ENCODE measurements at regions not wholly inside any gene's neighbourhood (a gene's known extent, or its start where the extent isn't known, plus 50 kb on each side); places are given as distances from the start of the nearest gene placed in this dataset.
"Not testable (repeated sequence)": the region's sequence is repeated elsewhere in the genome, so short reads cannot be mapped to it uniquely, and the experiment has no call there.

DNA sequence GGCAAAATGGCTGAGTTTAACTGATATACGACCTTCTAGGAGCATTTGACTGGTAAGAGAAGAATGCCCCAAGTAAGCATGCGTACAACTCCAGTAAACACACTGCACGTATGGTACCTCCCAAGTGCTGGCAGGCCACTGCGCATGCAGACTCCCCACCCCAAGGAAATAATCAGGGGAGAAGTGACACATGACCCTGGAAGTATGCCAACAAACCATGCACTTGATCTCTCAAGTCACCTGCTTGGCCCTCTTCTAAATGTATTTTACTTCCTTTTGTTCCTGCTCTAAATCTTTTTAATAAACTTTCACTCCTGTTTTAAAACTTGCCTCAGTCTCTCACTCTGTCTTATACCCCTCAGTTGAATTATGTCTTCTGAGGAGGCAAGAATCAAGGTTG is 129.8 kb upstream of the COL5A2 start:
- TF ChIP-seq, protein P1, sequence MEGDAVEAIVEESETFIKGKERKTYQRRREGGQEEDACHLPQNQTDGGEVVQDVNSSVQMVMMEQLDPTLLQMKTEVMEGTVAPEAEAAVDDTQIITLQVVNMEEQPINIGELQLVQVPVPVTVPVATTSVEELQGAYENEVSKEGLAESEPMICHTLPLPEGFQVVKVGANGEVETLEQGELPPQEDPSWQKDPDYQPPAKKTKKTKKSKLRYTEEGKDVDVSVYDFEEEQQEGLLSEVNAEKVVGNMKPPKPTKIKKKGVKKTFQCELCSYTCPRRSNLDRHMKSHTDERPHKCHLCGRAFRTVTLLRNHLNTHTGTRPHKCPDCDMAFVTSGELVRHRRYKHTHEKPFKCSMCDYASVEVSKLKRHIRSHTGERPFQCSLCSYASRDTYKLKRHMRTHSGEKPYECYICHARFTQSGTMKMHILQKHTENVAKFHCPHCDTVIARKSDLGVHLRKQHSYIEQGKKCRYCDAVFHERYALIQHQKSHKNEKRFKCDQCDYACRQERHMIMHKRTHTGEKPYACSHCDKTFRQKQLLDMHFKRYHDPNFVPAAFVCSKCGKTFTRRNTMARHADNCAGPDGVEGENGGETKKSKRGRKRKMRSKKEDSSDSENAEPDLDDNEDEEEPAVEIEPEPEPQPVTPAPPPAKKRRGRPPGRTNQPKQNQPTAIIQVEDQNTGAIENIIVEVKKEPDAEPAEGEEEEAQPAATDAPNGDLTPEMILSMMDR (IDR thresholded peaks at IDR 0.05), result no peak
- no peak for ATAC-seq
- Histone ChIP-seq H3K27me3 (ENCODE audit: insufficient read depth in 3 of 3, low read length in 2 of 3) (no peaks in the 10 kb centered on the region), H3K9me3 (no peaks in the 10 kb centered on the region), H3K4me1 (no peaks in the 10 kb centered on the region), H3K36me3 (ENCODE audit: insufficient read depth in 1 of 2, low read depth in 1 of 2) (no peaks in the 10 kb centered on the region), H3K4me3 (no peak overlapping the region), H3K27ac (no peak overlapping the region)
- intact Hi-C loops (cut with DNase I), result no loop called here
- 80 to 87% (median 85%) methylated on average over 4 of the region's 4 CpGs for WGBS, 3 donors
- no peak for DNase-seq

DNA sequence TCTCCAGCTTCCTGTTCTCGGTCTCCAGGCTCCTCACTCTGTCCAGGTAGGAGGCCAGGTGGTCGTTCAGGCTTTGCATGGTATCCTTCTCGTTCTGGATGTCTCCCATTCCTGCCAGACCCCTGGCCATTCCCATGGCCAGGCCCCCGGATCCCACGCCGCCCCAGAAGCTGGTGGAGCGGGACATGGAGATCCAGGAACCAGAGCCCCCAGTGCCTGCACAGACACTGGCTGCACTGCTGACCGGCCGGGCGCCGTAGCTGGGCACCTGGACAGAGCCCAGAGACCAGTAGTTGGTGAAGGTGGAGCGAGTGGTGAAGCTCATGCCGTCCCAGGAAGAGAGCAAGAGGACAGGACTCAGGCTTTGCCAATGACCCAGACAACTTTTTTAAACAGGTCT is 129.1 kb upstream of the WDR75 start:
- TF ChIP-seq, protein P1 (IDR thresholded peaks at IDR 0.05), result no peak
- Histone ChIP-seq H3K4me3 (no peak overlapping the region), H3K4me1 (no peaks in the 10 kb centered on the region), H3K27ac (no peak overlapping the region), H3K36me3 (ENCODE audit: insufficient read depth in 1 of 2, low read depth in 1 of 2) (no peaks in the 10 kb centered on the region), H3K27me3 (ENCODE audit: insufficient read depth in 3 of 3, low read length in 2 of 3) (no peaks in the 10 kb centered on the region), H3K9me3 (peaks cover 3% of the 10 kb centered on the region)
- intact Hi-C loops (cut with DNase I), result no loop called here
- WGBS, 3 donors, result 95 to 98% (median 96%) methylated on average over 13 of the region's 13 CpGs
- ATAC-seq (no peak), DNase-seq (no peak)

DNA sequence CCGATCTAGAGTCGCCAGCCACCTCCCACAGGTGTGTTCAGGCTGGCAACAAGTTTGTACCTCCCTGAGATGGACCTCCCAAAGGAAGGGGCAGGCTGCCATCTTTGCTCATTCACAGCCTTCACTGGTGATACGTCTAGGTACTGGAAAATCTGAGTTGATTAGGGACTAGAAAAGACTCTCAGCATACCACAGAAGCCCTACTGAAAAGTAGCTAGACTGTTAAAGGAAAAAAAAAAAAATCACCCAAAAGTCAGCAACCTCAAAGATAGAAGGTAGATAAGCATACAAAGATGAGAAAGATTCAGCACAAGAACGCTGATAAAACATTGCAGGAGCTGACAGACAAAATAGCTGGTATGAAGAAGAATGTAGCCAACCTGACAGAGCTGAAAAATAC is 128.6 kb upstream of the WDR75 start:
- Histone ChIP-seq H3K9me3 (peaks cover 3% of the 10 kb centered on the region), H3K4me1 (no peaks in the 10 kb centered on the region), H3K27me3 (ENCODE audit: insufficient read depth in 3 of 3, low read length in 2 of 3) (no peaks in the 10 kb centered on the region), H3K4me3 (no peak overlapping the region), H3K36me3 (ENCODE audit: insufficient read depth in 1 of 2, low read depth in 1 of 2) (no peaks in the 10 kb centered on the region), H3K27ac (no peak overlapping the region)
- intact Hi-C loops (cut with DNase I), result no loop called here
- WGBS, 3 donors, result 84 to 91% (median 90%) methylated on average over 4 of the region's 4 CpGs
- no peak for ATAC-seq
- DNase-seq, result no peak
- TF ChIP-seq, protein P1 (IDR thresholded peaks at IDR 0.05), result no peak

DNA sequence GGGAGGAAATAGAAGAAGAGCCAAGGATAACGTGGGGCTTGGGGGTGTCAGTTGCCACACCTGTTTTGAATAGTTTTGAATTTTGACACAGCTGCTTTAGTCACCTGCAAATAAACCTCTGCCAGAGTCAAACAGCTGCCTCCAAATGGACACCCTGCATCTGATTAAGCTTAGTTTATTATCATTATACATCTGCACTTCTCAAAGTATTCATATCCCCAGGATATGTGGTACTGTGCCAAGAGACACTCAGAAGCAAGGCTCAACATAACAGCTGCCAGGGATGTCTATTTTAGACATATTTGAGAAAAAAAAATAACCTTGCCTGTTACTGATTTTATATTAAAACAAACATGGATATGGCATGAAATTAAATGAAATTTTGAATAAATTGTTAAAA is 122.5 kb upstream of the WDR75 start:
- intact Hi-C loops (cut with DNase I), result no loop called here
- WGBS, 3 donors, result 15 to 28% (median 21%) methylated on average over 1 of the region's 1 CpG
- H3K4me1 ChIP-seq, result no peaks in the 10 kb centered on the region
- TF ChIP-seq, protein P1 (IDR thresholded peaks at IDR 0.05), result no peak
- no peak for DNase-seq
- no peak for ATAC-seq
- no peaks in the 10 kb centered on the region for H3K36me3 ChIP-seq (ENCODE audit: insufficient read depth in 1 of 2, low read depth in 1 of 2)
- H3K27me3 ChIP-seq (ENCODE audit: insufficient read depth in 3 of 3, low read length in 2 of 3), result no peaks in the 10 kb centered on the region
- H3K9me3 ChIP-seq, result peaks cover 3% of the 10 kb centered on the region
- H3K27ac ChIP-seq, result no peak overlapping the region
- H3K4me3 ChIP-seq, result no peak overlapping the region

DNA sequence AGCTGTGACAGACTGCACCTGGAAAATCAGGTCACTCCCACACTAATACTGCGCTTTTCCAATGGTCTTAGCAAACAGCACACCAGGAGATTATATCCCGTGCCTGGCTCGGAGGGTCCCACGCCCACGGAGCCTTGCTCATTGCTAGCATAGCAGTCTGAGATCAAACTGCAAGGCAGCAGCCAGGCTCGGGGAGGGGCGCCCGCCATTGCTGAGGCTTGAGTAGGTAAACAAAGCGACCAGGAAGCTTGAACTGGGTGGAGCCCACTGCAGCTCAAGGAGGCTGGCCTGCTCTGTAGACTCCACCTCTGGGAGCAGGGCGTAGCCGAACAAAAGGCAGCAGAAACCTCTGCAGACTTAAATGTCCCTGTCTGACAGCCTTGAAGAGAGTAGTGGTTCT is 121.8 kb upstream of the WDR75 start:
- ATAC-seq; H3K27ac ChIP-seq; H3K27me3 ChIP-seq (ENCODE audit: insufficient read depth in 3 of 3, low read length in 2 of 3); H3K36me3 ChIP-seq (ENCODE audit: insufficient read depth in 1 of 2, low read depth in 1 of 2); H3K9me3 ChIP-seq; intact Hi-C loops (cut with DNase I); H3K4me1 ChIP-seq; H3K4me3 ChIP-seq; DNase-seq: not testable (repeated sequence)
- 94 to 96% (median 94%) methylated on average over 11 of the region's 11 CpGs for WGBS, 3 donors
